Activated CD8-positive, alpha-beta T cell treated with anti-CD3 and anti-CD28 coated beads for 36 hours (primary cell): ENCODE measurements at regions not wholly inside any gene's neighbourhood (a gene's known extent, or its start where the extent isn't known, plus 50 kb on each side); places are given as distances from the start of the nearest gene placed in this dataset.

Experiments
- ATAC-seq: fragments of 200-7000 bp; cut with Tn5 transposase; one replicate; pipeline ENCODE4 v1.10.0; 2021; ENCODE audit warnings: mild to moderate bottlenecking, moderate library complexity
- CTCF ChIA-PET: fragments of 350-600 bp; sonication (Branson Sonifier 250); formaldehyde crosslinking; loops from one replicate; lab custom pipeline; 2021; ENCODE audit warnings: antibody characterized with exemption; lab: Charles Lee
- POLR2A ChIA-PET: fragments of 350-600 bp; sonication (Branson Sonifier 250); formaldehyde crosslinking; loops from one replicate; lab custom pipeline; 2021; ENCODE audit warnings: antibody characterized with exemption; lab: Charles Lee
- DNase-seq: peaks from one replicate; pipeline ENCODE4 v3.0.0-alpha.2; 2020
- H3K27ac Mint-ChIP-seq: one replicate; pipeline ENCODE4 v1.8.0; 2021; ENCODE audit warnings: mild to moderate bottlenecking, mixed read lengths
- H3K27me3 Mint-ChIP-seq: one replicate; pipeline ENCODE4 v1.8.0; 2021; ENCODE audit warnings: mixed read lengths
- H3K36me3 Mint-ChIP-seq: one replicate; pipeline ENCODE4 v1.8.0; 2021; ENCODE audit warnings: low read depth, mixed read lengths
- H3K4me1 Mint-ChIP-seq: one replicate; pipeline ENCODE4 v1.8.0; 2021; ENCODE audit warnings: low read depth, mixed read lengths
- H3K4me3 Mint-ChIP-seq: one replicate; pipeline ENCODE4 v1.8.0; 2021; ENCODE audit warnings: mild to moderate bottlenecking, moderate library complexity, mixed read lengths
- H3K9me3 Mint-ChIP-seq: one replicate; pipeline ENCODE4 v1.8.0; 2021; ENCODE audit warnings: mixed read lengths
- CTCF ChIP-seq: fragments of 200-600 bp; IDR thresholded peaks from one replicate; pipeline ENCODE4 v1.8.0; 2022; ENCODE audit warnings: antibody characterized with exemption, mild to moderate bottlenecking
- intact Hi-C: fragments of 100-400 bp; cut with micrococcal nuclease; formaldehyde crosslinking; loops from one replicate; pipeline ENCODE4 v1.10.0; 2022

GRCh38 chr2:2708575-2709430 lies 377.7 kb upstream of the MYT1L start:
- Mint-ChIP-seq H3K27me3 (no peaks in the 10 kb centered on the region), H3K9me3 (no peaks in the 10 kb centered on the region), H3K4me3 (no peak overlapping the region), H3K4me1 (peaks cover 3% of the 10 kb centered on the region), H3K27ac (no peak overlapping the region), H3K36me3 (no peaks in the 10 kb centered on the region)
- ATAC-seq (no peak), DNase-seq (no peak)
- POLR2A ChIA-PET, result no interaction called here
- TF ChIP-seq CTCF, result no peak
- intact Hi-C loops, result no loop called here
- CTCF ChIA-PET, result no interaction called here

- POLR2A ChIA-PET, result no interaction called here
- Mint-ChIP-seq H3K4me3 (no peak overlapping the region), H3K36me3 (no peaks in the 10 kb centered on the region), H3K4me1 (peaks cover 3% of the 10 kb centered on the region), H3K27ac (no peak overlapping the region), H3K9me3 (no peaks in the 10 kb centered on the region), H3K27me3 (no peaks in the 10 kb centered on the region)
- intact Hi-C loops, result no loop called here
- DNase-seq, result no peak
- CTCF ChIA-PET, result no interaction called here
- no peak for TF ChIP-seq CTCF
- no peak for ATAC-seq
These were observed 376.3 kb upstream of the MYT1L start for GRCh38 chr2:2707206-2707991.

GRCh38 chr2:2706306-2706705 lies 375.2 kb upstream of the MYT1L start:
- Mint-ChIP-seq H3K4me1 (peaks cover 3% of the 10 kb centered on the region), H3K4me3 (no peak overlapping the region), H3K27me3 (no peaks in the 10 kb centered on the region), H3K36me3 (no peaks in the 10 kb centered on the region), H3K9me3 (no peaks in the 10 kb centered on the region), H3K27ac (no peak overlapping the region)
- no peak for ATAC-seq
- no peak for TF ChIP-seq CTCF
- POLR2A ChIA-PET, result no interaction called here
- CTCF ChIA-PET, result no interaction called here
- intact Hi-C loops, result no loop called here
- DNase-seq, result no peak

- no peaks in the 10 kb centered on the region for H3K9me3 Mint-ChIP-seq
- H3K36me3 Mint-ChIP-seq, result no peaks in the 10 kb centered on the region
- ChIA-PET POLR2A (no interaction called here), CTCF (no interaction called here)
- no peaks in the 10 kb centered on the region for H3K27me3 Mint-ChIP-seq
- H3K4me3 Mint-ChIP-seq, result no peak overlapping the region
- peaks cover 3% of the 10 kb centered on the region for H3K4me1 Mint-ChIP-seq
- intact Hi-C loops, result no loop called here
- no peak for ATAC-seq
- no peak overlapping the region for H3K27ac Mint-ChIP-seq
- DNase-seq, result no peak
- no peak for TF ChIP-seq CTCF
These were observed 374.8 kb upstream of the MYT1L start for GRCh38 chr2:2705871-2706270.
